NB4 (cell line): ENCODE measurements at regions not wholly inside any gene's neighbourhood (a gene's known extent, or its start where the extent isn't known, plus 50 kb on each side); places are given as distances from the start of the nearest gene placed in this dataset.

Source experiments
- POLR2A ChIP-seq: IDR thresholded peaks from 2 replicates; pipeline ENCODE4 v1.6.1; 2011; ENCODE audit warnings: mild to moderate bottlenecking; ENCODE audit not compliant: insufficient read length; ENCODE audit errors: extremely low read depth
- TF ChIP-seq, protein P1 (sequence below): IDR thresholded peaks from one replicate; pipeline ENCODE4 v1.5.1; 2012; ENCODE audit warnings: low read depth, low read length

GRCh38 chr4:33161202-33161601 lies 2441.0 kb downstream of the PCDH7 start:
- TF ChIP-seq, protein P1, sequence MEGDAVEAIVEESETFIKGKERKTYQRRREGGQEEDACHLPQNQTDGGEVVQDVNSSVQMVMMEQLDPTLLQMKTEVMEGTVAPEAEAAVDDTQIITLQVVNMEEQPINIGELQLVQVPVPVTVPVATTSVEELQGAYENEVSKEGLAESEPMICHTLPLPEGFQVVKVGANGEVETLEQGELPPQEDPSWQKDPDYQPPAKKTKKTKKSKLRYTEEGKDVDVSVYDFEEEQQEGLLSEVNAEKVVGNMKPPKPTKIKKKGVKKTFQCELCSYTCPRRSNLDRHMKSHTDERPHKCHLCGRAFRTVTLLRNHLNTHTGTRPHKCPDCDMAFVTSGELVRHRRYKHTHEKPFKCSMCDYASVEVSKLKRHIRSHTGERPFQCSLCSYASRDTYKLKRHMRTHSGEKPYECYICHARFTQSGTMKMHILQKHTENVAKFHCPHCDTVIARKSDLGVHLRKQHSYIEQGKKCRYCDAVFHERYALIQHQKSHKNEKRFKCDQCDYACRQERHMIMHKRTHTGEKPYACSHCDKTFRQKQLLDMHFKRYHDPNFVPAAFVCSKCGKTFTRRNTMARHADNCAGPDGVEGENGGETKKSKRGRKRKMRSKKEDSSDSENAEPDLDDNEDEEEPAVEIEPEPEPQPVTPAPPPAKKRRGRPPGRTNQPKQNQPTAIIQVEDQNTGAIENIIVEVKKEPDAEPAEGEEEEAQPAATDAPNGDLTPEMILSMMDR = no peak
- TF ChIP-seq POLR2A = no peak
